ENCODE measurements at regions not wholly inside any gene's neighbourhood (a gene's known extent, or its start where the extent isn't known, plus 50 kb on each side); places are given as distances from the start of the nearest gene placed in this dataset.

DNA sequence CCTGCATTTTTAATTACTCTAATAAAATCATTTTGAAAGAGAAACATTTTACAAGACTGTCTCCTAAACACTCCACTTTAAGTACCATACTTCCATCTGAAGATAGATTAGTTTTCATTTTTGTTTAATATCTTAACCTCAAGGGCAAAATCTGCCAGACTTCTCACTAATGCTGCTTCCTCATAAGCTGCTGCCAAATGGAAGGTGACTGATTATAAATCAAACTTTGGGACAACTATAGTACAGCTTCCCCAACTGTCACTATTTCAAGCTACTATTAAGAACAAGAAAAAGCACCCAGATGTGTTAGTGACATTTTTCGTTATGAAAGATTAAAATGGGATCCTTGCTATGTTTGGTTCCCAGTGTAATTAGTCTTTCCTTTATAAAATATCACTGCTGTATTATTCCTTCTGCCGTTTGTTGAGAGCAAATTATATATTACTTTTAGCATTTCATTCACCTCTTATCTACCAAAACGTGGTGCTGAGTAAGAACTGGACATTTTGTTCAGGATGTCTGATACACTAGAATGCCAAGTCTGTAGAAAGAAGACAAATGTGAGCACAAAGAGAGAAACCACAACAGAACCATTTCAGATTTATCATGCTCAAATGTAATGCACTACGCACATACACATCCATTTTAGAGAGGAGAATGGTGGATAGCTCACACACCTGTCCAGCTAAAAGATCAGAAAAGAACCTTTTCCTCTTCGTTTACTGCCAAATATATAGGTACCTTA is 312.2 kb upstream of the C11orf87 start:
- no peaks in the 10 kb centered on the region for H3K9me3 ChIP-seq (replicated peaks)
- H3K4me1 ChIP-seq, result peaks cover 5% of the 10 kb centered on the region
- no peak overlapping the region for H3K4me3 ChIP-seq
- H3K27me3 ChIP-seq, result no peaks in the 10 kb centered on the region
- no peaks in the 10 kb centered on the region for H3K36me3 ChIP-seq
- no peak overlapping the region for H3K27ac ChIP-seq
- no peak for DNase-seq

DNA sequence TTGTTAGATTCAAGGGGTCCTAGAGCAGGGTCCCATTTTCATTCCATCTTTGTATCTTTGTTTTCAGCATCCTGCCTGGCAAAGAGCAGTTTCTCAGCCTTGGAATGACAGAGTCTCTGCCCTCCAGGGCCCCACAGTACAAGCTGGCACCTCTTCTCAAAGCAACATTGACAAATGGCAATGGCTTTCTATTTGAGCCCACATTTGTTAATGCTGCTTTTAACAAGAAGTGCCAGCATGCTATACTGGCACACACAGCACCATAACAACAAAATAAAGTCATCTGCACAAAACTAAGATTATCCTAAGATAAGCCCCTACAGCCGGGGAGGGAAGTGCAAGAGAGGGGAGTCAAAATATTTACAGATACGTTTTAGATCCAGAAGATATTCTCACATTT is 309.7 kb upstream of the C11orf87 start:
- Histone ChIP-seq H3K9me3 (replicated peaks) (no peaks in the 10 kb centered on the region), H3K4me3 (peak overlapping the region; percentile 35), H3K4me1 (peaks cover 5% of the 10 kb centered on the region), H3K27ac (peak overlapping the region; percentile 76), H3K36me3 (no peaks in the 10 kb centered on the region), H3K27me3 (no peaks in the 10 kb centered on the region)
- peak in 1 of 2 experiments; percentile 28 for DNase-seq

DNA sequence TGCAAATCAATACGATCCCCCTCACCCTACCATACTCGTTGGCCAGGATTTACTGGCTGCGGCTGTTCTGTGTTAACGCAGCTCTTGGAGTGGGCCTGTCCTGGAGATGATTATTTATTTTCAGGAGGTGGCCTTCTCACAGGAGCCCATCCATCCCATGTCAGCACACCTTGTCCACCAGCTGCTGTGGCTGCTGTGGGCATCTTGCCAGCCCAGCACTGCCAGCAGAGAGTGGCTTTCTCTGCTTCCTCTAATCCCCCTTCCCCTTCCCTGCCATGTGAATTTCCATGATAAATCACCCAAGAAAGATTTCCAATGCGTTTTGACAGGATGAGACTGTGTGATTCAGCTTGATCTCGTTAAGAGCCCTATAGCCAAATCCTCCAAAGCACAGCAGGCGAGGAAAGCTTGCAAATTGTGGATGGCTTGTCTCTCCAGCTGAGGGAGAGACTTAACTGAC is 309.1 kb upstream of the C11orf87 start:
- peaks cover 5% of the 10 kb centered on the region for H3K4me1 ChIP-seq
- peak; percentile 56 to 70 for DNase-seq
- peak overlapping the region; percentile 35 for H3K4me3 ChIP-seq
- no peaks in the 10 kb centered on the region for H3K27me3 ChIP-seq
- no peaks in the 10 kb centered on the region for H3K9me3 ChIP-seq (replicated peaks)
- peak overlapping the region; percentile 76 for H3K27ac ChIP-seq
- no peaks in the 10 kb centered on the region for H3K36me3 ChIP-seq

DNA sequence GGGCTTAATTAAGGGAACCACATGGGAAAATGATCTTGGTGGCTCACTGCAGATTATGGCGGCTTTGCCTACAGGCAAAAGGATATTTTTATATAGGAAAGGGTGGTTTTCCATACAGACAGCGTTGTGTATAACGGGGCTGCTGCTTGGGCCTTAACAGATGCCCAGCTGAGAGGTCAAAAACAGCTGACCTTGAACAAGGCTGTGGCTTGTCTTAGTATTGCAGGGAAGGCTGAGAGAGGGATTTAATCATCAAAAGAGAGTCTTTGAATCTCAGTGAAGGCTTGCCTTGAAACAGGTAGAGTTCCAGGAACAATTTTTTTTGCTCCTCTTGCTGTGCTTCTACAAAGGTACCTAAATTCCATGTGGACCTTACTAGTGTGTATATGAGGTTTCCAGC is 301.6 kb upstream of the C11orf87 start:
- no peaks in the 10 kb centered on the region for H3K9me3 ChIP-seq (replicated peaks)
- peak in 1 of 2 experiments; percentile 17 for DNase-seq
- no peak overlapping the region for H3K27ac ChIP-seq
- no peaks in the 10 kb centered on the region for H3K4me1 ChIP-seq
- no peak overlapping the region for H3K4me3 ChIP-seq
- H3K27me3 ChIP-seq, result no peaks in the 10 kb centered on the region
- H3K36me3 ChIP-seq, result no peaks in the 10 kb centered on the region

DNA sequence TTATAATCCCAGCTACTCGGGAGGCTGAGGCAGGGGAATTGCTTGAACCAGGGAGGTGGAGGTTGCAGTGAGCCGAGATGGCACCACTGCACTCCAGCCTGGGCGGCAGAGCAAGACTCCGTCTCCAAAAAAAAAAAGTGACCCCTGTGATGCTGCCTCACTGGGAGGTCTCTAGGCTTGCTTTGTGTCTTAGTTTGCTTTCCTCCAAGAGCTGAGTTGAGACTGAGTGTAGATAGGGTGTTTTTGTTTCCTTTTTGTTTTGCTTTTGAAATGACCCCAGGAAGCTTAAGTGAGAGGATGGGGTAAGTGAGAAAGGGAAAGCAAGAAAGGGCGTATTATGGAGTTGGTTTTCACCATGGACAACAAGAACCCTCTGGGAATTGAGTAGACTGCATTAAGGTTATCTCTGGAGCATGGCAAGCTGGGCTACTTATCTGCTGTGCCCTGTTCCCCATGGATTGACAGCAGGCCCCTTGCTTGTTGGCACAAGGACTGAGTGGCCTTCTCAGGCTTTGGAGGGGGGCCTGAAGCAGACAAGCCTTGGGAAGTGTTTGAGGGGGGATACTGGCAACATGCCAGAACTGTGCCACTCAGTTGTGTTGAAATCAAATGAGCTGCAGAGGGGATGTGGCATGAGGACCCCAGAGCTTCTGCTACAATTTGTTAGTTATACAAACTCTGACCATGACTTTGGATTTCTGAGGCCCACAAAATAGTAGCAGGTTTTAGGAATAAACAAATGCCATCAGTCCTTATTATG is 300.6 kb upstream of the C11orf87 start:
- no peaks in the 10 kb centered on the region for H3K4me1 ChIP-seq
- H3K36me3 ChIP-seq, result no peaks in the 10 kb centered on the region
- H3K27ac ChIP-seq, result no peak overlapping the region
- H3K4me3 ChIP-seq, result no peak overlapping the region
- H3K9me3 ChIP-seq (replicated peaks), result no peaks in the 10 kb centered on the region
- DNase-seq, result no peak
- no peaks in the 10 kb centered on the region for H3K27me3 ChIP-seq

DNA sequence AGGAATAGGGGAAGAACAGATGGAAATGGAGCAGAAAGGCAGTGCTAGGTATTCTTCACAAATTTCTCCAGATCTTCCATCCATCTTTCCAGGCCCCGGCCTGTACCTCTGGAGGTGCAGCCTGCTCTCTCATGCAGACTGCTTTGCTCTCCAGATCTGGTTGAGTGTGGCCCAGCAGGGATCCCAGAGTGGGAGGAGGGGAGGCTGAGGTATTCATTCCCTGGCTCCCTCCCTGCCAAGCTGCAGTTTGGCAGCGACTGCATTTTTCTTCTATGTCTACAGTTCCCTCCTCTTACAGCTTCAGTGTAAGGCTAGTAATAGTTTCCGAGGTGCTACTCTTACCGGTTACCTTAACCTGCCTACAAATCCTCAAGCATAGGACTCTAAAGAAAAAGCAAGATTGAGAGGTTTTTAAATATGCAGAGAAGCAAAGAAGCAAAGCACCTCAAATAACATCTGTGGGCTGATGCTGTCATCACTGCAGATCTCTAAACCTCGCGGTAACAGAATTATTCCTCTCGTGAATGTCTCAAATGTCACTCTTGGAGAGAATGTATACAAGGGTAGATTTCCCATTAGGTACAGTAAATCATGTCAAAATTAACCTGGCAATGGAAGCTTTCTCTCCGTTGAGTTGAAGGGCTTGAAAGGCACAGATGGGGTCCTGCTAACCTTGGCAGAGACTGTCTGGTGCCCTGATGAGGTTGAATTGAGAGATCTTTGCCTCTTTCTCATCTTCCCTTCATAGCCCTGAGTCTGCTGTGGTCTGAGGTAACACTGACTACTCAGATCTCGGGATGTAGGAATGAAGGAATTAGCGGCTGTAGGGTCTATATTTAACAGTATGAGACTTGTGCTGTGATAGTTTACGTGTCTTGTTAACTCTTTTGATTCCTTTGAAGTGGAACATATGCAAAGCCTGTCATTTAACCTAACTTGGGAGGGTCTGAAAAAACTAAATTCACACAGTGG is 297.9 kb upstream of the C11orf87 start:
- H3K27me3 ChIP-seq, result no peaks in the 10 kb centered on the region
- no peaks in the 10 kb centered on the region for H3K9me3 ChIP-seq (replicated peaks)
- peak in 1 of 2 experiments; percentile 16 for DNase-seq
- no peak overlapping the region for H3K4me3 ChIP-seq
- no peaks in the 10 kb centered on the region for H3K36me3 ChIP-seq
- no peaks in the 10 kb centered on the region for H3K4me1 ChIP-seq
- no peak overlapping the region for H3K27ac ChIP-seq

DNA sequence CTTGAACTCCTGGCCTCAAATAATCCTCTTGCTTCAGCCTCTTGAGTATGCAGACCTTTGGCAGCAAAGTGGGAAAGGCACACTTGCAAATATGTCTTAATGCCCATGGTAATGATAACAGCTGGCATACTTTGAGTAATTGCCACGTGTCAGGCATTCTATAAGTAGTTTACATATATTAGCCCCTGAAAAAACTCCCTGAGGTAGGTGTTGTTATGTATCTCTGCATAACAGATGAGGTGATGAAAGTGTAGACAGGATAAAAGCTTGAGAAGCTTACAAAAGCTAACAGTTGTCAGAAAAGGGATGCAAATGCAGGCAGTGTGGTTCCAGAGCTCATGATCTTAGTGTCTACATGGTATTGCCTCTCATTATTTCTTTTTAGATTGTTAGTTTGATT is 291.1 kb upstream of the C11orf87 start:
- no peaks in the 10 kb centered on the region for H3K4me1 ChIP-seq

DNA sequence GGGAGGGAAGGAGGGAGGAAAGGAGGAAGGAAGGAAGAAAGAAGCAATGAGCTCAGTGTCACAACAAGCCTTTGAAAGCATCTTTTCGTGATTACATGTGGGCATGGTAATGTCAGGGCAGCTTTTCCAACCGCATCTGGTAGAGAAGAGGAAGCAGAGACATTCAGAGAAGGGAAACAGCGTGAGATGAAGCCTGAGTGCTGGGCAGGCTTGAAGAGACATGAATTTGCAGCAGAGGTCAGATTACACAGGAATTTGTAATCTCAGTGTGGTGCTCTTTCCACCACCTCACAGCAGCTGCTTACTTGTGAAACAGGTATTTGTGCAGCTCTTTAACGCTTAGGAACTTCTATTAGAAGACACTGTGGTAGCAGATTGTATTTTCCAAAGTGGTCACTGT is 289.5 kb upstream of the C11orf87 start:
- H3K4me1 ChIP-seq, result no peaks in the 10 kb centered on the region

More for the DNA sequence above, 291.1 kb upstream of the C11orf87 start:
- peak overlapping the region; percentile 31; the same call in 1 of the 2 replicates for H3K27ac ChIP-seq
- no peaks in the 10 kb centered on the region for H3K9me3 ChIP-seq (replicated peaks)
- H3K27me3 ChIP-seq, result no peaks in the 10 kb centered on the region
- H3K36me3 ChIP-seq, result no peaks in the 10 kb centered on the region
- H3K4me3 ChIP-seq, result no peak overlapping the region
- peak in 1 of 2 experiments; percentile 28 for DNase-seq

DNA sequence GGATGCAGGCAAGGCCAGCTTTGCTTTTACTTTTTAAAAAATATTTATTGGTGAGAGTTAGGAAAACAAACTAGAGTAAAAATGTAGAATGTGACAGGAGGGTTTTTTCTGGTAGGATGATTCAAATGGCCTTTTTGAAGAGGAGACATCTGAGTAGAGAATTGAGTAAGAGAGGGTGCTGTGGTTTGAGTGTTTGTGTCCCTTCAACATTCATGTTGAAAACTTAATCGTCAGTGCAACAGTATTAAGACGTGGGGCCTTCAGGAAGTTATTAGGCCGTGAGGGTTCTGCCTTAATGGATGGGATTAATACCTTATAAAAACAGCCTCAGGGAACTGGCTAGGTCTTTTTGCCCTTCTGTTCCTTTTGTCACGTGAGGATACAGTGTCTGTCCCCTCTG is 288.8 kb upstream of the C11orf87 start:
- H3K9me3 ChIP-seq (replicated peaks), result no peaks in the 10 kb centered on the region
- no peaks in the 10 kb centered on the region for H3K4me1 ChIP-seq
- no peak for DNase-seq
- H3K36me3 ChIP-seq, result no peaks in the 10 kb centered on the region
- no peaks in the 10 kb centered on the region for H3K27me3 ChIP-seq
- no peak overlapping the region for H3K4me3 ChIP-seq
- H3K27ac ChIP-seq, result no peak overlapping the region

More for the DNA sequence above, 289.5 kb upstream of the C11orf87 start:
- H3K9me3 ChIP-seq (replicated peaks), result no peaks in the 10 kb centered on the region
- peak in 1 of 2 experiments; percentile 21 for DNase-seq
- H3K27ac ChIP-seq, result no peak overlapping the region
- no peaks in the 10 kb centered on the region for H3K27me3 ChIP-seq
- no peak overlapping the region for H3K4me3 ChIP-seq
- no peaks in the 10 kb centered on the region for H3K36me3 ChIP-seq

DNA sequence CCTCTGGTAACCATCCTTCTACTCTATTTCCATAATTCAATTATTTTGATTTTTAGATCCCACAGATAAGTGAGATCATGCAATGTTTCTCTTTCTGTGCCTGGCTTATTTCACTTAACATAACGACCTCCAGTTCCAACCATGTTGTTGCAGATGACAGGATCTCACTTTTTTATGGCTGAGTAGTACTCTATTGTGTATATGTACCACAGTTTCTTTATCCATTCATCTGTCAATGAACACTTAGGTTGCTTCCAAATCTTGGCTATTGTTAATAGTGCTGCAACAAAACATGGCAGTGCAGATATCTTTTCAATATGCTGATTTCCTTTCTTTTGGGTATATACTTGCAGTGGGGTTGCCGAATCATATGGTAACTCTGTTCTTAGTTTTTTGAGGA is 286.4 kb upstream of the C11orf87 start:
- Histone ChIP-seq H3K9me3 (replicated peaks) (no peaks in the 10 kb centered on the region), H3K4me3 (no peak overlapping the region), H3K36me3 (no peaks in the 10 kb centered on the region), H3K27me3 (no peaks in the 10 kb centered on the region), H3K27ac (no peak overlapping the region), H3K4me1 (no peaks in the 10 kb centered on the region)
- no peak for DNase-seq

DNA sequence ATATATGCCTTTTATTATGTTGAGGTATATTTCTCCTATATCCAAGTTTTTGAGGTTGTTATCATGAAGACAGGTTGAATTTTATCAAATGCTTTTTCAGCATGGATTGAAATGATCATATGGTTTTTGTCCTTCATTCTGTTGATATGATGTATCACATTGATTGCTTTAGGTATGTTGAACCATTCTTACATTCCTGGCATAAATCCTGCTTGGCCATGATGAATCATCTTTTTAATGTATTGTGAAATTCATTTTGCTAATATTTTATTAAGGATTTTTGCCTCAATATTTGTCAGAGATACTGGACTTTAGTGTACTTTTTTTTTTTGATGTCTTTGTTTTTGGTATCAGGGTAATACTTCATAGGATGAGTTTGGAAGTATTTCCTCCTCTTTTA is 283.8 kb upstream of the C11orf87 start:
- no peaks in the 10 kb centered on the region for H3K9me3 ChIP-seq (replicated peaks)
- DNase-seq, result no peak
- H3K27ac ChIP-seq, result no peak overlapping the region
- no peaks in the 10 kb centered on the region for H3K27me3 ChIP-seq
- no peak overlapping the region for H3K4me3 ChIP-seq
- H3K36me3 ChIP-seq, result no peaks in the 10 kb centered on the region
- H3K4me1 ChIP-seq, result no peaks in the 10 kb centered on the region

DNA sequence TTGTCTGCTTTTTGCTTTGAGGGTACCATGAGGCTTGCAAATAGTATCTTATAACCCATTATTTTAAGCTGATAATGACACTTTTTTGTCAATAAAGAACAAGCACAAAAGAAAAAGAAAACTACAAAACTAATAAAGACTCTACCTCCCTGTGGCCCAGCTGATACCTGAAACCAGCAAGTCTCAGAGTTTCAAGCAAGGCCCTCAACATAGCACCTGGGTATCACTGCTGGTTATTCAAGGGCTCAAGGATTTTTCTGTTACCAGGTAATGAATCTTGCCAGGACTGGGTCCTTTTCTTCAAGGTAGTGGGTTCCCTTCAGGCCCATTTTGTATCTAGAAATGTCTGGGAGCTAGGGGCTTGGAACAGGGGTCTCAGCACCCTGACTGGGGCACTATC is 281.6 kb upstream of the C11orf87 start:
- Histone ChIP-seq H3K27ac (no peak overlapping the region), H3K4me1 (no peaks in the 10 kb centered on the region), H3K27me3 (no peaks in the 10 kb centered on the region), H3K36me3 (no peaks in the 10 kb centered on the region), H3K4me3 (no peak overlapping the region), H3K9me3 (replicated peaks) (no peaks in the 10 kb centered on the region)
- DNase-seq, result no peak

DNA sequence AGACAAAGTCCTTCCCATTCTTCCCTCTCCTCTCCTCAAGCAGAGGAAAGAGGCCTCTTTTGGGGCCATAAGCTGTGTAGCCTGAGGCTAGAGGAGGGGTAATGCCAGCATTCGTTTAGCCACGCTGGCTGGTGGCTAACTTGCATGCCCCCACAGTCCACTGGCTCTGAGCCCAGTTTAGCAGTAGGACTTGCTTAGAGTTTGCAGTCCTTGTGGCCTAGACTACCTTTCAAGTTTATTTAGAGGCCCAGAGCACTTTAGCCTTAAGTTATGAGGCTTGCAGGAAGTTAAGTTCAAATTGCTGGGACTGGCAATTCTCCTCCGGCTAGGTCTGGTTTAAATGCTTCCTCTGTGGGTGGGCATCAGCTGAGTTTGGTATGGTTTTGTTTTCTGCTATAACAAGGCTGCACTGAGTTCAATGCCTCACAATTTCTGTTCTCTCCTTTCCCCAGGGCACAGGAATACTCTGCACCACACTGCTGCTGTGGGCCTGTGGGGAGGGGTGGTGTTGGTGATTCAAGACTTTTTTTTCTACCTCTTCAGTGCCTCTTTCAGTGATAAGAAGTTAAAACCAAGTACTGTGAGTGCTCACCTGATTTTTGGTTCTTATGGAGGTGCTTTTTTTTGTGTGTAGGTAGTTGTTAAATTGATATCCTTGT is 281.0 kb upstream of the C11orf87 start:
- DNase-seq, result peak; percentile 19 to 22
- H3K27ac ChIP-seq, result no peak overlapping the region
- H3K36me3 ChIP-seq, result no peaks in the 10 kb centered on the region
- H3K4me1 ChIP-seq, result no peaks in the 10 kb centered on the region
- no peaks in the 10 kb centered on the region for H3K9me3 ChIP-seq (replicated peaks)
- H3K4me3 ChIP-seq, result no peak overlapping the region
- H3K27me3 ChIP-seq, result no peaks in the 10 kb centered on the region

DNA sequence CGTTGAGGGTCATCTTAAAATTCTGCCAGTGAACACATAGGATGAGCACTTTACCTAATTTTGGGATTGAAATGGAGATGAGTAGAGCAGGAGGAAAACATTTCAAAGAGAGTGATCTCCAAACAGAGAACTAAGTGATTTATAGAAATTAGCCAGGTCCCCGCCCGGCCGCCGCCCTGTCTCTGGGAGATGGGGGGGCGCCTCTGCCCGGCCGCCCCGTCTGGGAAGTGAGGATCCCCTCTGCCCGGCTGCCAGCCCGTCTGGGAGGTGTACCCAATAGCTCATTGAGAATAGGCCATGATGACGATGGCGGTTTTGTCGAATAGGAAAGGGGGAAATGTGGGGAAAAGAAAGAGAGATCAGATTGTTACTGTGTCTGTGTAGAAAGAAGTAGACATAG is 276.7 kb upstream of the C11orf87 start:
- no peak for DNase-seq

More for the DNA sequence above, 276.7 kb upstream of the C11orf87 start:
- Histone ChIP-seq H3K27me3 (no peaks in the 10 kb centered on the region), H3K4me3 (no peak overlapping the region), H3K4me1 (no peaks in the 10 kb centered on the region), H3K27ac (no peak overlapping the region), H3K36me3 (no peaks in the 10 kb centered on the region), H3K9me3 (replicated peaks) (no peaks in the 10 kb centered on the region)

Data from SJCRH30 (cell line).